HepG2 (cell line): ENCODE measurements at regions not wholly inside any gene's neighbourhood (a gene's known extent, or its start where the extent isn't known, plus 50 kb on each side); places are given as distances from the start of the nearest gene placed in this dataset.

ENCODE experiments used
- CENPX ChIP-seq: sonication (generic); formaldehyde crosslinking; IDR thresholded peaks from 2 replicates; pipeline ENCODE4 v1.9.0; 2021; ENCODE audit warnings: mild to moderate bottlenecking, missing genetic modification reagents, moderate library complexity
- EP300 ChIP-seq, 3 experiments: sonication (generic) in 1 of 3; formaldehyde crosslinking in 1 of 3; IDR thresholded peaks; 2 replicates each; pipeline versions ENCODE4 v1.5.1 to v1.6.1; 2011 to 2020; ENCODE audit warnings: low read depth in 2 of 3, low read length in 2 of 3, borderline replicate concordance in 1 of 3, improper control_type of control experiment in 1 of 3, mild to moderate bottlenecking in 1 of 3, missing genetic modification reagents in 1 of 3, moderate library complexity in 1 of 3
- NFE2 ChIP-seq: sonication (generic); formaldehyde crosslinking; IDR thresholded peaks from 2 replicates; pipeline ENCODE4 v1.4.0; 2020; ENCODE audit warnings: missing genetic modification reagents
- PAX8 ChIP-seq: sonication (generic); formaldehyde crosslinking; IDR thresholded peaks from 2 replicates; pipeline ENCODE4 v1.8.0; 2022; ENCODE audit warnings: mild to moderate bottlenecking, missing genetic modification reagents, borderline replicate concordance
- RBFOX2 ChIP-seq: fragments of 200-400 bp; formaldehyde crosslinking; IDR thresholded peaks from 2 replicates; pipeline ENCODE4 v1.6.1; 2017; ENCODE audit warnings: low read depth, mild to moderate bottlenecking, low read length
- ZFP36L2 ChIP-seq: sonication (generic); formaldehyde crosslinking; IDR thresholded peaks from 2 replicates; pipeline ENCODE4 v1.4.0; 2020; ENCODE audit warnings: missing genetic modification reagents
- ZNF256 ChIP-seq: sonication (generic); formaldehyde crosslinking; conservative IDR thresholded peaks from 2 replicates; pipeline ENCODE4 v1.4.0; 2020; ENCODE audit warnings: missing genetic modification reagents
- ZNF34 ChIP-seq: sonication (generic); formaldehyde crosslinking; IDR thresholded peaks from 2 replicates; pipeline ENCODE4 v1.4.0; 2020; ENCODE audit warnings: mild to moderate bottlenecking, missing genetic modification reagents, borderline replicate concordance
- ZNF761 ChIP-seq: sonication (generic); formaldehyde crosslinking; conservative IDR thresholded peaks from 2 replicates; pipeline ENCODE4 v1.4.0; 2020; ENCODE audit warnings: mild to moderate bottlenecking, missing genetic modification reagents
- ZNF768 ChIP-seq: sonication (generic); formaldehyde crosslinking; IDR thresholded peaks from 2 replicates; pipeline ENCODE4 v1.4.0; 2020; ENCODE audit warnings: missing genetic modification reagents
- TF ChIP-seq, protein P1 (sequence below), 2 experiments: sonication (generic) in 1 of 2; formaldehyde crosslinking in 1 of 2; IDR thresholded peaks; 2 replicates each; pipeline versions ENCODE4 v1.4.0 to v1.6.1; 2016 to 2020; ENCODE audit warnings: borderline replicate concordance in 1 of 2, low read depth in 1 of 2, mild to moderate bottlenecking in 1 of 2, missing genetic modification reagents in 1 of 2
- TF ChIP-seq, protein P2 (sequence below): IDR thresholded peaks from 2 replicates; pipeline ENCODE4 v1.6.1; 2012; ENCODE audit warnings: inconsistent platforms
- TF ChIP-seq, protein P3 (sequence below): sonication (generic); formaldehyde crosslinking; IDR thresholded peaks from 2 replicates; pipeline ENCODE4 v1.8.1; 2022; ENCODE audit warnings: mild to moderate bottlenecking, missing genetic modification reagents
- TF ChIP-seq, protein P4 (sequence below): sonication (generic); formaldehyde crosslinking; IDR thresholded peaks from 2 replicates; pipeline ENCODE4 v1.5.0; 2020; ENCODE audit warnings: mild to moderate bottlenecking, missing genetic modification reagents
- TF ChIP-seq, protein P5 (sequence below): sonication (generic); formaldehyde crosslinking; IDR thresholded peaks from 2 replicates; pipeline ENCODE4 v1.9.0; 2021; ENCODE audit warnings: missing genetic modification reagents, borderline replicate concordance

DNA sequence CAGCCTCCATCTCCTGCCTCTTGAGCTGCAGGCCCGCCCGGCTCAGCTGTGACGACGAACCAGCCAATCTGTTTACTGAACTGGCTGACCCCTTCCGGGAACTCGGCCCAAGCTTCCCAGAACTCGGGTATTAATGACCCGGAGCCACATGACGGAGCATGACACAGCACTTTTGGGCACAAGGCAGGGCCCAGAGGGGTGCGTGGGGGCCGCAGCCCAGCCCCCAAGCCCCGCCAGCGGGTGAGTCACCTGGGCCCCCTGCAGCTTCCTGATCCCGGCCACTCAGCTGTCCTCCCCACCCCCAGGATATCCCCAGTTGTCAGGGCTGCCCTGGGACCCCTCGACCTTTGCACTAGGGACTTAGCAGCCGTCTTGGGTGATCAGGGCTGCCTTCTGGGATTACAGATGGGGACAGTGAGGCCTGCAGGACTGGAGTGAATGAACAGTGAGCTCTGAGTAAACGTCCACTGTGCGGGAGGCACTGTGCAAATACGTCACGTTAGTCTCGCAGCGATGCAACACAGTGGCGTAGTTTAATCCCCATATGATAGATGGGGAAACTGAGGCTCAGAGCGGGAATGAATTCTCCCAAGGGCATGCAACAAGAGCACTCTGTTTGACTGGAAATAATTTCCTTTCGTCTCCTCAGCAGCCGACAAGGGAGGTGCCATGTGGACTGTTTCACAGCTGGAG is 102.1 kb downstream of the CEBPB start (continued):
- TF ChIP-seq, protein P1, sequence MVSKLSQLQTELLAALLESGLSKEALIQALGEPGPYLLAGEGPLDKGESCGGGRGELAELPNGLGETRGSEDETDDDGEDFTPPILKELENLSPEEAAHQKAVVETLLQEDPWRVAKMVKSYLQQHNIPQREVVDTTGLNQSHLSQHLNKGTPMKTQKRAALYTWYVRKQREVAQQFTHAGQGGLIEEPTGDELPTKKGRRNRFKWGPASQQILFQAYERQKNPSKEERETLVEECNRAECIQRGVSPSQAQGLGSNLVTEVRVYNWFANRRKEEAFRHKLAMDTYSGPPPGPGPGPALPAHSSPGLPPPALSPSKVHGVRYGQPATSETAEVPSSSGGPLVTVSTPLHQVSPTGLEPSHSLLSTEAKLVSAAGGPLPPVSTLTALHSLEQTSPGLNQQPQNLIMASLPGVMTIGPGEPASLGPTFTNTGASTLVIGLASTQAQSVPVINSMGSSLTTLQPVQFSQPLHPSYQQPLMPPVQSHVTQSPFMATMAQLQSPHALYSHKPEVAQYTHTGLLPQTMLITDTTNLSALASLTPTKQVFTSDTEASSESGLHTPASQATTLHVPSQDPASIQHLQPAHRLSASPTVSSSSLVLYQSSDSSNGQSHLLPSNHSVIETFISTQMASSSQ (IDR thresholded peaks at IDR 0.05; ENCODE audit: low read depth) = peak; percentile 67; the same call in 1 of the 2 replicates
- TF ChIP-seq, protein P1 (CRISPR knock-in tag; IDR thresholded peaks at IDR 0.05; ENCODE audit: borderline replicate concordance) = peak; percentile 97
- TF ChIP-seq ZNF256 (peak; percentile 49; the same call in 1 of the 2 replicates), ZFP36L2 (CRISPR knock-in tag) (peak; percentile 77; the same call in 1 of the 2 replicates), RBFOX2 (peak; percentile 84), ZNF761 (CRISPR knock-in tag) (peak; percentile 97), NFE2 (CRISPR knock-in tag) (peak; percentile 99), ZNF768 (CRISPR knock-in tag) (peak; percentile 85; the same call in 1 of the 2 replicates), CENPX (no peak), PAX8 (CRISPR knock-in tag) (peak; percentile 82; the same call in 1 of the 2 replicates), EP300 (IDR thresholded peaks at IDR 0.05; ENCODE audit: low read depth in 2 of 2, low read length in 2 of 2) (peak; percentile 96 to 99), EP300 (CRISPR knock-in tag; IDR thresholded peaks at IDR 0.05; ENCODE audit: borderline replicate concordance) (peak; percentile 100), ZNF34 (peak; percentile 100)
- TF ChIP-seq, protein P2, sequence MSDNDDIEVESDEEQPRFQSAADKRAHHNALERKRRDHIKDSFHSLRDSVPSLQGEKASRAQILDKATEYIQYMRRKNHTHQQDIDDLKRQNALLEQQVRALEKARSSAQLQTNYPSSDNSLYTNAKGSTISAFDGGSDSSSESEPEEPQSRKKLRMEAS = peak; percentile 96
- TF ChIP-seq, protein P3, sequence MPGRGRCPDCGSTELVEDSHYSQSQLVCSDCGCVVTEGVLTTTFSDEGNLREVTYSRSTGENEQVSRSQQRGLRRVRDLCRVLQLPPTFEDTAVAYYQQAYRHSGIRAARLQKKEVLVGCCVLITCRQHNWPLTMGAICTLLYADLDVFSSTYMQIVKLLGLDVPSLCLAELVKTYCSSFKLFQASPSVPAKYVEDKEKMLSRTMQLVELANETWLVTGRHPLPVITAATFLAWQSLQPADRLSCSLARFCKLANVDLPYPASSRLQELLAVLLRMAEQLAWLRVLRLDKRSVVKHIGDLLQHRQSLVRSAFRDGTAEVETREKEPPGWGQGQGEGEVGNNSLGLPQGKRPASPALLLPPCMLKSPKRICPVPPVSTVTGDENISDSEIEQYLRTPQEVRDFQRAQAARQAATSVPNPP = no peak
- TF ChIP-seq, protein P4, sequence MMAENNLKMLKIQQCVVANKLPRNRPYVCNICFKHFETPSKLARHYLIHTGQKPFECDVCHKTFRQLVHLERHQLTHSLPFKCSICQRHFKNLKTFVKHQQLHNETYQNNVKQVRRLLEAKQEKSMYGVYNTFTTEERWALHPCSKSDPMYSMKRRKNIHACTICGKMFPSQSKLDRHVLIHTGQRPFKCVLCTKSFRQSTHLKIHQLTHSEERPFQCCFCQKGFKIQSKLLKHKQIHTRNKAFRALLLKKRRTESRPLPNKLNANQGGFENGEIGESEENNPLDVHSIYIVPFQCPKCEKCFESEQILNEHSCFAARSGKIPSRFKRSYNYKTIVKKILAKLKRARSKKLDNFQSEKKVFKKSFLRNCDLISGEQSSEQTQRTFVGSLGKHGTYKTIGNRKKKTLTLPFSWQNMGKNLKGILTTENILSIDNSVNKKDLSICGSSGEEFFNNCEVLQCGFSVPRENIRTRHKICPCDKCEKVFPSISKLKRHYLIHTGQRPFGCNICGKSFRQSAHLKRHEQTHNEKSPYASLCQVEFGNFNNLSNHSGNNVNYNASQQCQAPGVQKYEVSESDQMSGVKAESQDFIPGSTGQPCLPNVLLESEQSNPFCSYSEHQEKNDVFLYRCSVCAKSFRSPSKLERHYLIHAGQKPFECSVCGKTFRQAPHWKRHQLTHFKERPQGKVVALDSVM (CRISPR knock-in tag) = peak; percentile 92
- TF ChIP-seq, protein P5, sequence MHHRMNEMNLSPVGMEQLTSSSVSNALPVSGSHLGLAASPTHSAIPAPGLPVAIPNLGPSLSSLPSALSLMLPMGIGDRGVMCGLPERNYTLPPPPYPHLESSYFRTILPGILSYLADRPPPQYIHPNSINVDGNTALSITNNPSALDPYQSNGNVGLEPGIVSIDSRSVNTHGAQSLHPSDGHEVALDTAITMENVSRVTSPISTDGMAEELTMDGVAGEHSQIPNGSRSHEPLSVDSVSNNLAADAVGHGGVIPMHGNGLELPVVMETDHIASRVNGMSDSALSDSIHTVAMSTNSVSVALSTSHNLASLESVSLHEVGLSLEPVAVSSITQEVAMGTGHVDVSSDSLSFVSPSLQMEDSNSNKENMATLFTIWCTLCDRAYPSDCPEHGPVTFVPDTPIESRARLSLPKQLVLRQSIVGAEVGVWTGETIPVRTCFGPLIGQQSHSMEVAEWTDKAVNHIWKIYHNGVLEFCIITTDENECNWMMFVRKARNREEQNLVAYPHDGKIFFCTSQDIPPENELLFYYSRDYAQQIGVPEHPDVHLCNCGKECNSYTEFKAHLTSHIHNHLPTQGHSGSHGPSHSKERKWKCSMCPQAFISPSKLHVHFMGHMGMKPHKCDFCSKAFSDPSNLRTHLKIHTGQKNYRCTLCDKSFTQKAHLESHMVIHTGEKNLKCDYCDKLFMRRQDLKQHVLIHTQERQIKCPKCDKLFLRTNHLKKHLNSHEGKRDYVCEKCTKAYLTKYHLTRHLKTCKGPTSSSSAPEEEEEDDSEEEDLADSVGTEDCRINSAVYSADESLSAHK (CRISPR knock-in tag) = no peak
